AG10803 (cell line): ENCODE measurements at regions not wholly inside any gene's neighbourhood (a gene's known extent, or its start where the extent isn't known, plus 50 kb on each side); places are given as distances from the start of the nearest gene placed in this dataset.

Source experiments
- DNase-seq: peaks from one replicate; pipeline ENCODE4 v3.0.0; 2010; ENCODE audit warnings: low read depth
- H3K4me3 ChIP-seq: 2 replicates; pipeline ENCODE4 v1.5.1; 2011; ENCODE audit warnings: mild to moderate bottlenecking, low read length, control low read depth
- TF ChIP-seq, protein P1 (sequence below): conservative IDR thresholded peaks from 2 replicates; pipeline ENCODE4 v1.5.1; 2011; ENCODE audit warnings: mild to moderate bottlenecking, low read length, control low read depth, inconsistent platforms

- TF ChIP-seq, protein P1, sequence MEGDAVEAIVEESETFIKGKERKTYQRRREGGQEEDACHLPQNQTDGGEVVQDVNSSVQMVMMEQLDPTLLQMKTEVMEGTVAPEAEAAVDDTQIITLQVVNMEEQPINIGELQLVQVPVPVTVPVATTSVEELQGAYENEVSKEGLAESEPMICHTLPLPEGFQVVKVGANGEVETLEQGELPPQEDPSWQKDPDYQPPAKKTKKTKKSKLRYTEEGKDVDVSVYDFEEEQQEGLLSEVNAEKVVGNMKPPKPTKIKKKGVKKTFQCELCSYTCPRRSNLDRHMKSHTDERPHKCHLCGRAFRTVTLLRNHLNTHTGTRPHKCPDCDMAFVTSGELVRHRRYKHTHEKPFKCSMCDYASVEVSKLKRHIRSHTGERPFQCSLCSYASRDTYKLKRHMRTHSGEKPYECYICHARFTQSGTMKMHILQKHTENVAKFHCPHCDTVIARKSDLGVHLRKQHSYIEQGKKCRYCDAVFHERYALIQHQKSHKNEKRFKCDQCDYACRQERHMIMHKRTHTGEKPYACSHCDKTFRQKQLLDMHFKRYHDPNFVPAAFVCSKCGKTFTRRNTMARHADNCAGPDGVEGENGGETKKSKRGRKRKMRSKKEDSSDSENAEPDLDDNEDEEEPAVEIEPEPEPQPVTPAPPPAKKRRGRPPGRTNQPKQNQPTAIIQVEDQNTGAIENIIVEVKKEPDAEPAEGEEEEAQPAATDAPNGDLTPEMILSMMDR: no peak
- H3K4me3 ChIP-seq: no peak overlapping the region
- no peak for DNase-seq
Measured at GRCh38 chr3:18650731-18651130, 225.6 kb upstream of the SATB1 start.

DNA sequence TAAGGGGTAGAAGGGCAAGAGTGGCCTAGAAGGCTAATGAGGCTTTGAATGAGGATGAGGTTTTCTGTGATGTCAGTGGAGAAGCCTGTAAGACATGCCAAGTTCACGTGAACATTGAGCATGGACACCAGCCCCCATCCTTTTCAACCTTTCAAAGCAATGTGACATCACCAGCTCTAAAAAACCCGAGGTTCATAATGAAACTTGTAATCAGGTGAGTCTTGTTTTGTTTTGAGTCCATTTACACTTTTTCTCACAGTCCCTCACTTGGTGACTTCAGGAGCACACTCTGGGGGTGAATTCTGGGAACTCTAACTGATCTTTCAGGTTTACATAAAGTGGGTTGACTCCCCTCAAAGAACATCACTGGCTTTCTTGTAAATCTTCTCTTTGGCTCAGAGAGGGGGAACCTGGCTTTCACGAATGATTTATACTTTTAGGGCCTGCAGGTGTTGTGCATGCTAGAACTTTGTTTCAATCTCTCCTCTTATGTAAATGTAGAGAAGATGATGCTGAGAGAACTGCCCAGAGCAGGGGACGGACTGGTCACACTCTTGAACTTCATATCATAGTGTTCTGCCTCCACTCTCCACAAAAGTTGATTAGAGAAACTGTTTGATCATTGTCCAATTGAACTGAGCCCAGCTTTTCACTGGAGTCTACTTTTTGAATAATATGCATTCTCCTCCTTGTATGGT, 224.7 kb upstream of the SATB1 start:
- no peak for DNase-seq
- TF ChIP-seq, protein P1: no peak
- H3K4me3 ChIP-seq: no peak overlapping the region

DNA sequence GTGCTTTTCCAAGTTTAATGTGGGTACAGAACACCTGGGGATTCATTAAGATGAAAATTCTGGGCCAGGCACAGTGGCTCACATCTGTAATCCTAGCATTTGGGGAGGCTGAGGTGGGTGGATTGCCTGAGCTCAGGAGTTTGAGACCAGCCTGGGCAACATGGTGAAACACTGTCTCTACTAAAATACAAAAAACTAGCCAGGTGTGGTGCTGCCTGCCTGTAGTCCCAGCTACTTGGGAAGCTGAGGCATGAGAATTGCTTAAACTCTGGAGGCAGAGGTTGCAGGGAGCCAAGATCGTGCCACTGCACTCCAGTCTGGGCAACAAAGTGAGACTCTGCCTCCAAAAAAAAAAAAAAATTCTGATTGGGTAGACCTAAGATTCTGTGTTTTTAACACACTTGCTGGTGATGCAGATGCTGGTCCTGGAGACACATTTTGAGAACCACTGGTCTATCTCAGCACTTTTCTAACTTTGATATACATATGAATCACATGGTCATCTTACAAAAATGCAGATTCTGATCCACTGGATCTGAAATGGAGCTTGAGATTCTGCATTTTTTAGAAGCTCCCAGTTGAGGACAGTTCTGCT, 223.8 kb upstream of the SATB1 start:
- TF ChIP-seq, protein P1: no peak
- no peak for DNase-seq
- H3K4me3 ChIP-seq: no peak overlapping the region

GRCh38 chr3:18648159-18648558, 223.0 kb upstream of the SATB1 start:
- no peak for DNase-seq
- TF ChIP-seq, protein P1: no peak
- no peak overlapping the region for H3K4me3 ChIP-seq

DNA sequence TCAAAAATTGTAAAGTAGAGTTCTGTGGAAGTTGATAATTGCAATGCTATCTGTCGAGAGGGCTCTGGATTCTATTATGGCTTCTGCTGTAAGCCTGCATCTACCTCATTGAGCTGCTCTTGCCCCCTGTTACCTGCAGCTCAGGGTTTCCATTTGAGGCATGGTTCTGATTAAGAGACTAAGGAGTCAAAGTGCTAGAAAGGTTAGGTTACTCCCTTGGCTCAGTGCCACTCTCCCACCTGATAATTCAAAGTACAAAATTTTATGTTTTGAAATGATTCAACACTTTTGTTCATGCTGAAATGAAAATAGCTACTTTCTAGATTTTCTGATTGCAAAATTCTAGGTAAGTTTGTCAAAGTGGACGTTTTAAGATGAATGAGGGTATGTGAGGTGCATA, 220.5 kb upstream of the SATB1 start:
- H3K4me3 ChIP-seq: no peak overlapping the region
- TF ChIP-seq, protein P1: no peak
- no peak for DNase-seq

GRCh38 chr3:18643281-18643680, 218.1 kb upstream of the SATB1 start:
- H3K4me3 ChIP-seq: no peak overlapping the region
- TF ChIP-seq, protein P1: no peak
- no peak for DNase-seq

GRCh38 chr3:18641916-18642315, 216.8 kb upstream of the SATB1 start:
- TF ChIP-seq, protein P1: no peak
- DNase-seq: no peak
- H3K4me3 ChIP-seq: no peak overlapping the region
